Activated effector memory CD4-positive, alpha-beta T cell treated with Interleukin-2 at 50 U/mL for 16 hours (primary cell): ENCODE measurements at regions not wholly inside any gene's neighbourhood (a gene's known extent, or its start where the extent isn't known, plus 50 kb on each side); places are given as distances from the start of the nearest gene placed in this dataset.

Source experiments
- DNase-seq: peaks from one replicate; pipeline ENCODE4 v3.0.0-alpha.2; 2020

GRCh38 chr2:19807866-19808265, 93.9 kb downstream of the TTC32 start:
- no peak for DNase-seq

- DNase-seq, result no peak
Measured at GRCh38 chr2:19807346-19807745, 94.4 kb downstream of the TTC32 start.

GRCh38 chr2:19806591-19806990, 95.2 kb downstream of the TTC32 start:
- DNase-seq, result no peak

GRCh38 chr2:19806131-19806530, 95.7 kb downstream of the TTC32 start:
- no peak for DNase-seq

GRCh38 chr2:19805266-19805665, 96.5 kb downstream of the TTC32 start:
- no peak for DNase-seq

GRCh38 chr2:19804639-19805260, 97.0 kb downstream of the TTC32 start:
- no peak for DNase-seq

- no peak for DNase-seq
Measured at GRCh38 chr2:19802086-19802841, 99.5 kb downstream of the TTC32 start.

- DNase-seq, result no peak
Measured at GRCh38 chr2:19801367-19802080, 100.3 kb downstream of the TTC32 start.

GRCh38 chr2:19800796-19801195, 101.0 kb downstream of the TTC32 start:
- no peak for DNase-seq

- DNase-seq, result no peak
Measured at GRCh38 chr2:19799881-19800780, 101.7 kb downstream of the TTC32 start.

- no peak for DNase-seq
Measured at GRCh38 chr2:19797871-19798270, 103.9 kb downstream of the TTC32 start.

GRCh38 chr2:19797243-19797810, 104.5 kb downstream of the TTC32 start:
- DNase-seq, result no peak

GRCh38 chr2:19796035-19796695, 105.6 kb downstream of the TTC32 start:
- DNase-seq, result no peak

GRCh38 chr2:19793132-19793750, 108.5 kb downstream of the TTC32 start:
- no peak for DNase-seq

GRCh38 chr2:19790291-19790690, 111.5 kb downstream of the TTC32 start:
- no peak for DNase-seq

- DNase-seq, result no peak
Measured at GRCh38 chr2:19787134-19787533, 114.6 kb downstream of the TTC32 start.

- DNase-seq, result no peak
Measured at GRCh38 chr2:19786408-19787058, 115.2 kb downstream of the TTC32 start.

GRCh38 chr2:19785867-19786266, 115.9 kb downstream of the TTC32 start:
- DNase-seq, result no peak

- no peak for DNase-seq
Measured at GRCh38 chr2:19785447-19785846, 116.3 kb downstream of the TTC32 start.

GRCh38 chr2:19784456-19784855, 117.3 kb downstream of the TTC32 start:
- no peak for DNase-seq

GRCh38 chr2:19783935-19784334, 117.8 kb downstream of the TTC32 start:
- DNase-seq, result no peak
